ENCODE measurements at regions not wholly inside any gene's neighbourhood (a gene's known extent, or its start where the extent isn't known, plus 50 kb on each side); places are given as distances from the start of the nearest gene placed in this dataset.

- TF ChIP-seq, protein P1, sequence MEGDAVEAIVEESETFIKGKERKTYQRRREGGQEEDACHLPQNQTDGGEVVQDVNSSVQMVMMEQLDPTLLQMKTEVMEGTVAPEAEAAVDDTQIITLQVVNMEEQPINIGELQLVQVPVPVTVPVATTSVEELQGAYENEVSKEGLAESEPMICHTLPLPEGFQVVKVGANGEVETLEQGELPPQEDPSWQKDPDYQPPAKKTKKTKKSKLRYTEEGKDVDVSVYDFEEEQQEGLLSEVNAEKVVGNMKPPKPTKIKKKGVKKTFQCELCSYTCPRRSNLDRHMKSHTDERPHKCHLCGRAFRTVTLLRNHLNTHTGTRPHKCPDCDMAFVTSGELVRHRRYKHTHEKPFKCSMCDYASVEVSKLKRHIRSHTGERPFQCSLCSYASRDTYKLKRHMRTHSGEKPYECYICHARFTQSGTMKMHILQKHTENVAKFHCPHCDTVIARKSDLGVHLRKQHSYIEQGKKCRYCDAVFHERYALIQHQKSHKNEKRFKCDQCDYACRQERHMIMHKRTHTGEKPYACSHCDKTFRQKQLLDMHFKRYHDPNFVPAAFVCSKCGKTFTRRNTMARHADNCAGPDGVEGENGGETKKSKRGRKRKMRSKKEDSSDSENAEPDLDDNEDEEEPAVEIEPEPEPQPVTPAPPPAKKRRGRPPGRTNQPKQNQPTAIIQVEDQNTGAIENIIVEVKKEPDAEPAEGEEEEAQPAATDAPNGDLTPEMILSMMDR (IDR thresholded peaks at IDR 0.05) = no peak
- no peak for TF ChIP-seq EZH2phosphoT487 (IDR thresholded peaks at IDR 0.05)
Measured at GRCh38 chr7:116139807-116140206, 70.5 kb upstream of the TES start.

Measured in neural progenitor cell (in vitro differentiated cells).